Kidney (tissue), 13 donors: ENCODE measurements at regions not wholly inside any gene's neighbourhood (a gene's known extent, or its start where the extent isn't known, plus 50 kb on each side); places are given as distances from the start of the nearest gene placed in this dataset.

Experiments used
- DNase-seq, 5 donors: peaks; one replicate each; pipeline ENCODE4 v3.0.0-alpha.2; 2013 to 2020
- FAIRE-seq: peaks from 2 replicates; lab custom pipeline; 2012; peaks lifted over from hg19 to GRCh38; lab: Jason Lieb, UNC
- H3K27ac ChIP-seq, 2 donors: one replicate each; pipeline ENCODE4 v1.7.0; 2013; ENCODE audit warnings: low read depth in 2 of 2, low read length in 2 of 2, inconsistent platforms in 1 of 2
- H3K27me3 ChIP-seq: one replicate; pipeline ENCODE4 v1.7.1; 2013; ENCODE audit warnings: low read length, inconsistent platforms; ENCODE audit not compliant: control insufficient read depth, insufficient read depth
- H3K36me3 ChIP-seq, 3 donors: one replicate each; pipeline versions ENCODE4 v1.7.0 to v1.7.1; 2013; ENCODE audit warnings: low read length in 3 of 3, control low read depth in 1 of 3, inconsistent platforms in 1 of 3; ENCODE audit not compliant: insufficient read depth in 3 of 3, control insufficient read depth in 2 of 3
- H3K4me1 ChIP-seq, 3 donors: one replicate each; pipeline versions ENCODE4 v1.7.0 to v1.7.1; 2013; ENCODE audit warnings: low read length in 3 of 3, inconsistent platforms in 1 of 3, low read depth in 1 of 3; ENCODE audit not compliant: control insufficient read depth in 2 of 3, insufficient read depth in 2 of 3
- H3K4me3 ChIP-seq, 3 donors: one replicate each; pipeline versions ENCODE4 v1.7.0 to v1.8.1; 2013; ENCODE audit warnings: low read length in 3 of 3, control low read depth in 1 of 3, inconsistent platforms in 1 of 3
- H3K9ac ChIP-seq, 3 donors: one replicate each; pipeline versions ENCODE4 v1.7.0 to v1.7.1; 2013; ENCODE audit warnings: low read length in 3 of 3, control low read depth in 1 of 3, inconsistent platforms in 1 of 3
- H3K9me3 ChIP-seq, 3 donors: one replicate each; pipeline versions ENCODE4 v1.7.0 to v1.7.1; 2013; ENCODE audit warnings: low read length in 3 of 3, control low read depth in 1 of 3, inconsistent platforms in 1 of 3; ENCODE audit not compliant: control insufficient read depth in 2 of 3, insufficient read depth in 1 of 3
- intact Hi-C: fragments of 100-400 bp; cut with DNase I; formaldehyde crosslinking; loops from one replicate; pipeline ENCODE4 v1.11.1; 2022
- TF ChIP-seq, protein P1 (sequence below): IDR thresholded peaks from 3 replicates; pipeline ENCODE4 v1.5.1; 2012; ENCODE audit warnings: mild to moderate bottlenecking, moderate library complexity, borderline replicate concordance; ENCODE audit not compliant: insufficient read depth; ENCODE audit errors: extremely low read depth
- donor health status: control.
- donor health status: control.
- donor health status: control.
- donor health status: control.
- donor health status: control.
- donor health status: DM: yes; HTN: yes; CAD: no.
- donor health status: Normal renal cell carcinoma (clear cell type).

DNA sequence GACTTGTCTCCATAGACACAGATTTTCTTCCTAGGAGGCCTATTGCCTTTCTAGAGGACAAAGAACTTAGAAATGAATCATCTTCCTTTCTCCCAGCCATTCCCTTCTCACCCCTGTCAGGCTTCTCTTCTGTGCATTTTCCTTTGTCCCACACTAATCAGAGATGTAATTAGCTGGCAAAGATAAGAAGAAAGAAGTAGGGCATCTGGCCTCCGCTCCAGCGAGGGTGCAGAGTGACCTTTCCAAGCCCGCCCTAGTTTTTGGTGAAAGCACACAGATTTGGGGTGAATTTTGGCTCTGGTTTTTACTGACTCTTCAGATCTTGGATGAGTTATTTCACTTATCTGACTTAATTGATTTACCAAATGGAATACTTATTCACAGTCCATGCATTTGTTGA is 626.5 kb downstream of the ZEB2 start:
- FAIRE-seq (no peak), DNase-seq (no peak)
- TF ChIP-seq, protein P1, sequence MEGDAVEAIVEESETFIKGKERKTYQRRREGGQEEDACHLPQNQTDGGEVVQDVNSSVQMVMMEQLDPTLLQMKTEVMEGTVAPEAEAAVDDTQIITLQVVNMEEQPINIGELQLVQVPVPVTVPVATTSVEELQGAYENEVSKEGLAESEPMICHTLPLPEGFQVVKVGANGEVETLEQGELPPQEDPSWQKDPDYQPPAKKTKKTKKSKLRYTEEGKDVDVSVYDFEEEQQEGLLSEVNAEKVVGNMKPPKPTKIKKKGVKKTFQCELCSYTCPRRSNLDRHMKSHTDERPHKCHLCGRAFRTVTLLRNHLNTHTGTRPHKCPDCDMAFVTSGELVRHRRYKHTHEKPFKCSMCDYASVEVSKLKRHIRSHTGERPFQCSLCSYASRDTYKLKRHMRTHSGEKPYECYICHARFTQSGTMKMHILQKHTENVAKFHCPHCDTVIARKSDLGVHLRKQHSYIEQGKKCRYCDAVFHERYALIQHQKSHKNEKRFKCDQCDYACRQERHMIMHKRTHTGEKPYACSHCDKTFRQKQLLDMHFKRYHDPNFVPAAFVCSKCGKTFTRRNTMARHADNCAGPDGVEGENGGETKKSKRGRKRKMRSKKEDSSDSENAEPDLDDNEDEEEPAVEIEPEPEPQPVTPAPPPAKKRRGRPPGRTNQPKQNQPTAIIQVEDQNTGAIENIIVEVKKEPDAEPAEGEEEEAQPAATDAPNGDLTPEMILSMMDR, result no peak
- intact Hi-C loops, result no loop called here
- Histone ChIP-seq H3K36me3 (no peaks in the 10 kb centered on the region), H3K27me3 (no peaks in the 10 kb centered on the region), H3K4me1 (no peaks in the 10 kb centered on the region), H3K9me3 (no peaks in the 10 kb centered on the region), H3K4me3 (no peak overlapping the region), H3K27ac (no peak overlapping the region), H3K9ac (no peak overlapping the region)

DNA sequence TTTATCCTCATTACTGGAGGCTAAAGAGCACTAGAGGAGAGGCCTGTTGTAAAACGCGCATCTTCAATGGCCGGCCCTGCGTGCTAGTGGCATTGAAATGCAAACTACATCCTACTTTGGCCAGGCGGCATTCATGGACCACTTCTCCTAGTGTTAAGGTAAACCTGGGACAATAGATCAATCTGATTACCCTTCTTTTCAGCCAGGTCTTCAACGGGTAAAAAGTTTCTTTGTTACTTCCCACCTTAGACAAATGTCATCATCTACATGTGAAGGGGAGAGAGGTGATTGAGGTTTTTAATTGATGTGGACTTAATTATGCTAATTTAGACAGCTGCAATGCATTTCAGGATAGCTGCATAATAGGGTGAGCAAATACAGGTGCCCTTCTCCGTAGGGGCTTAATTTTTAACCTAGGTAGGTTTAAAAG is 628.0 kb downstream of the ZEB2 start:
- Histone ChIP-seq H3K4me1 (no peaks in the 10 kb centered on the region), H3K4me3 (no peak overlapping the region), H3K27me3 (no peaks in the 10 kb centered on the region), H3K36me3 (no peaks in the 10 kb centered on the region), H3K9ac (no peak overlapping the region), H3K27ac (no peak overlapping the region), H3K9me3 (no peaks in the 10 kb centered on the region)
- no peak for FAIRE-seq
- DNase-seq, result no peak
- intact Hi-C loops, result no loop called here
- TF ChIP-seq, protein P1, result no peak

DNA sequence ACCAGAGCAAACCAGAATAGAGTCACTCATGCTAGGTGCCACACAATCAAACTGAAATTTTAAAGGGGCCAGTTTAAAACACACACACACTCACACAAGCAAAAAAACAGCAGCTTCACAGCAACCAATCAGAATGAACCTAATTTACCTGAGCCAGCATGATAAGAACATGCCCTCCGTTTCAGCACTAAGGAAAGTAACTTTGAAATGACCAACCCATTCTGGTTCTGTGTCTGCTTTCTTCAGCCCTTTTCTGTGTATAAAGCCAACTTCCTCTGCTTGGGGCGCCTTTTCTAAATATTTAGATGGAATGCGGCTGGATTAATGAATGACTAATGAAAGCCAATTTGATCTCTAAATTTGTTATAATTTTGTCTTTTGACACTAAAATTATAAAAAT is 629.1 kb downstream of the ZEB2 start:
- intact Hi-C loops, result no loop called here
- no peaks in the 10 kb centered on the region for H3K27me3 ChIP-seq
- no peaks in the 10 kb centered on the region for H3K36me3 ChIP-seq
- FAIRE-seq (no peak), DNase-seq (peak in 1 of 5 donors; percentile 25)
- H3K27ac ChIP-seq, result no peak overlapping the region
- TF ChIP-seq, protein P1, result no peak
- H3K4me3 ChIP-seq, result no peak overlapping the region
- no peaks in the 10 kb centered on the region for H3K4me1 ChIP-seq
- H3K9ac ChIP-seq, result no peak overlapping the region
- H3K9me3 ChIP-seq, result no peaks in the 10 kb centered on the region

DNA sequence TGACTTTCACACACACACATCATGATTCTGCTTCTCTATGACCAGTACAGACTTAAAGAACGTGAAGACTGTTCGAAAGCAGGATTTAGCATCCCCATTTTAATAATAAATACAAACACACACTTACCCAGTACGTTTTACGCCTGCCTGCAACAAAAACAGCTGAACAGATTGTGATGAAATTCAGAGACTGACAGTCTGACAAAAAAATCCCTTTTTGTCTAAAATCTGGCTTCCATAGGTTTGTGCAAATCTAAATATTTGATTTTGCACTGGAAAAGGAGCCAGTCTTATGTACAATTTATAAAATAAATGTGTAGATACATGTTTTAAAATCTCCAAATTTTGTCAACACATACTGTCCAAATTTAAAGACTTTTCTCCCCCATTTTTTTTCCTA is 630.7 kb downstream of the ZEB2 start:
- DNase-seq (no peak), FAIRE-seq (no peak)
- no peaks in the 10 kb centered on the region for H3K27me3 ChIP-seq
- no peak overlapping the region for H3K27ac ChIP-seq
- H3K36me3 ChIP-seq, result no peaks in the 10 kb centered on the region
- TF ChIP-seq, protein P1, result no peak
- no peak overlapping the region for H3K9ac ChIP-seq
- no peaks in the 10 kb centered on the region for H3K9me3 ChIP-seq
- intact Hi-C loops, result no loop called here
- H3K4me1 ChIP-seq, result no peaks in the 10 kb centered on the region
- H3K4me3 ChIP-seq, result no peak overlapping the region
